Heart left ventricle (tissue), 16 donors: ENCODE measurements at regions not wholly inside any gene's neighbourhood (a gene's known extent, or its start where the extent isn't known, plus 50 kb on each side); places are given as distances from the start of the nearest gene placed in this dataset.

Experiments
- ATAC-seq, 4 donors: fragments of 200-7000 bp; cut with Tn5 transposase; one replicate each; pipeline ENCODE4 v1.9.1; 2020 to 2022; ENCODE audit warnings: moderate library complexity in 4 of 4, mild to moderate bottlenecking in 3 of 4, moderate number of reproducible peaks in 1 of 4
- DNase-seq, 5 donors: peaks; one replicate each; pipeline ENCODE4 v3.0.0-alpha.2; 2020
- H3K27ac ChIP-seq, 12 donors: fragments of 200-600 bp; sonication (generic) in 4 of 12; one replicate each; pipeline versions ENCODE4 v1.5.0 to v1.8.0; 2016 to 2022; ENCODE audit warnings: mild to moderate bottlenecking in 2 of 12
- H3K27me3 ChIP-seq, 9 donors: fragments of 200-600 bp; sonication (generic) in 2 of 9; one replicate each; pipeline versions ENCODE4 v1.5.1 to v1.8.0; 2016 to 2022; ENCODE audit warnings: mild to moderate bottlenecking in 3 of 9
- H3K36me3 ChIP-seq, 9 donors: fragments of 200-600 bp; sonication (generic) in 2 of 9; one replicate each; pipeline versions ENCODE4 v1.5.0 to v1.8.0; 2018 to 2022; ENCODE audit warnings: mild to moderate bottlenecking in 2 of 9
- H3K4me1 ChIP-seq, 12 donors: fragments of 200-600 bp; sonication (generic) in 4 of 12; one replicate each; pipeline versions ENCODE4 v1.5.0 to v1.8.0; 2016 to 2022; ENCODE audit warnings: mild to moderate bottlenecking in 3 of 12
- H3K4me3 ChIP-seq, 12 donors: fragments of 200-600 bp; sonication (generic) in 4 of 12; one replicate each; pipeline versions ENCODE4 v1.5.0 to v1.8.0; 2017 to 2022; ENCODE audit warnings: mild to moderate bottlenecking in 9 of 12, moderate library complexity in 4 of 12
- H3K9me3 ChIP-seq, 12 donors: fragments of 200-600 bp; sonication (generic) in 4 of 12; one replicate each; pipeline versions ENCODE4 v1.5.0 to v1.8.0; 2016 to 2022; ENCODE audit warnings: mild to moderate bottlenecking in 1 of 12
- POLR2A ChIP-seq, 2 donors: fragments of 450-650 bp; IDR thresholded peaks; one replicate each; pipeline ENCODE4 v1.6.1; 2017; ENCODE audit warnings: antibody characterized with exemption in 2 of 2, mild to moderate bottlenecking in 2 of 2, moderate library complexity in 2 of 2
- WGBS, 4 donors: extraction: QIAGEN DNeasy Blood & Tissue Kit in 2 of 4; methylation state at CpG; one replicate each; pipeline versions ENCODE4 v1.1.5 to v1.1.7; 2013 to 2018; 5-methylcytosine and 5-hydroxymethylcytosine counted together
- intact Hi-C, 10 donors: fragments of 100-400 bp; cut with DNase I; formaldehyde crosslinking; loops; one replicate each; pipeline versions ENCODE4 v1.11.1 to v1.14.2; 2022
- TF ChIP-seq, protein P1 (sequence below), 12 donors: fragments of 200-600 bp; sonication (generic) in 4 of 12; IDR thresholded peaks; one replicate each; pipeline versions ENCODE4 v1.5.0 to v1.8.0; 2018 to 2022; ENCODE audit warnings: antibody characterized with exemption in 12 of 12, mild to moderate bottlenecking in 5 of 12
- donor health status: ischemic (EF 13 %, LVEDD 7.1; RV severe dilation, severe dysfunction).
- donor health status: healthy with polysubstance abuse.
- donor health status: DM: no; HTN: yes; CAD: no.
- donor health status: DM: no; HTN: no; CAD: no.
- donor health status: ischemic (EF 25% LVEDD 6.9; RV normal size, moderate dysfunction).
- donor health status: ischemic (EF 25% LVEDD 5.7; RV mildly dilated, moderate dysfunction).
- donor health status: healthy.
- donor health status: DM: yes; HTN: yes; CAD: no.
- donor health status: ischemic (EF 35%, LVEDD 5.7; RV mildly dilated, moderate dysfunction).
- donor health status: nonischemic (EF 11% LVEDD 7.7; RV severe dilation, severe dysfunction).
- donor health status: DM: yes; HTN: yes; CAD: no.
- donor health status: PGD.
- donor health status: ischemic (EF 29% LVEDD 5.4; RV normal size, mild dysfunction).
- donor health status: nonischemic (EF 23%, LVEDD 6.1; RV moderate dilation, normal function).

DNA sequence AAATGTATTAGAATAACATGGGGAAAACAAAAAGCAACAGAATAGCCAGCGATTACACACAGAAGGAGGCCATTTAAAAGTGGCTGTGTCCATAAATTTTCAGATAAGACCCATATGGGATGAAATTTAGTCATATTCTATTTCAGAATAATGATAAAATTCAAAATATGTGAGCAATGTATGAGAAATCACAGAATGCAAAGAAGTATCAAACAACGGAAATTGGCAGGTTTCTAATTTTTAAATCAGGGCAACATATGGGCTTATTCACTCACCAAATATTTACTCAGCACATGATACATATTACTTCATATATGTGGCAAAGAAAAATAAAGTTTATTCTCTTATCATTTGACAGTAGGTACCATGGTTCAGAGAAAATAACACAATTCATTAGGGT, 208.5 kb downstream of the GRB14 start:
- Histone ChIP-seq H3K36me3 (no peaks in the 10 kb centered on the region), H3K27me3 (no peaks in the 10 kb centered on the region), H3K4me1 (no peaks in the 10 kb centered on the region), H3K27ac (no peak overlapping the region), H3K4me3 (no peak overlapping the region), H3K9me3 (no peaks in the 10 kb centered on the region)
- no peak for TF ChIP-seq POLR2A (IDR thresholded peaks at IDR 0.05)
- TF ChIP-seq, protein P1, sequence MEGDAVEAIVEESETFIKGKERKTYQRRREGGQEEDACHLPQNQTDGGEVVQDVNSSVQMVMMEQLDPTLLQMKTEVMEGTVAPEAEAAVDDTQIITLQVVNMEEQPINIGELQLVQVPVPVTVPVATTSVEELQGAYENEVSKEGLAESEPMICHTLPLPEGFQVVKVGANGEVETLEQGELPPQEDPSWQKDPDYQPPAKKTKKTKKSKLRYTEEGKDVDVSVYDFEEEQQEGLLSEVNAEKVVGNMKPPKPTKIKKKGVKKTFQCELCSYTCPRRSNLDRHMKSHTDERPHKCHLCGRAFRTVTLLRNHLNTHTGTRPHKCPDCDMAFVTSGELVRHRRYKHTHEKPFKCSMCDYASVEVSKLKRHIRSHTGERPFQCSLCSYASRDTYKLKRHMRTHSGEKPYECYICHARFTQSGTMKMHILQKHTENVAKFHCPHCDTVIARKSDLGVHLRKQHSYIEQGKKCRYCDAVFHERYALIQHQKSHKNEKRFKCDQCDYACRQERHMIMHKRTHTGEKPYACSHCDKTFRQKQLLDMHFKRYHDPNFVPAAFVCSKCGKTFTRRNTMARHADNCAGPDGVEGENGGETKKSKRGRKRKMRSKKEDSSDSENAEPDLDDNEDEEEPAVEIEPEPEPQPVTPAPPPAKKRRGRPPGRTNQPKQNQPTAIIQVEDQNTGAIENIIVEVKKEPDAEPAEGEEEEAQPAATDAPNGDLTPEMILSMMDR (IDR thresholded peaks at IDR 0.05), result no peak
- DNase-seq (no peak), ATAC-seq (no peak)
- WGBS, 4 donors, result 76 to 83% (median 79%) methylated on average over 2 of the region's 2 CpGs
- intact Hi-C loops, result no loop called here

DNA sequence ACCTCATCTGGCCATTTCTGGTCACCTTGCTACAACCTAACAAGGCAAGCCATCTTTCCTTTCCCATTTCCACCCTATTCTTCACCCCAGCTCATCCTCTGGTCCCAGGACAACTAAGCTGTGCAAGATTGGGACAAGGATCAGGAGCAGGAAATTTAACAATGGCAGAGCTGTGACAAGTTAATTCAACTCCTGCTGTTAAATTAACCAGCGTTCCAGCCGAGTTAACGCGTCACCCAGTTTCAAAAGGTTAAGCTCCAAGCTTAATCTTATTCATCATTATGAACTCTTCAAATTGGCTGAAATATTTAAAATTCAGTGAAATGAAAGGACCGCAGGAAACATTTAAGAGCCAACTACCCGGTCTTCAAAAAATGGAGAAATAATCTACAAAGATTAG, 231.9 kb downstream of the GRB14 start:
- Histone ChIP-seq H3K9me3 (no peaks in the 10 kb centered on the region), H3K4me3 (no peak overlapping the region), H3K4me1 (no peaks in the 10 kb centered on the region), H3K27me3 (no peaks in the 10 kb centered on the region), H3K36me3 (no peaks in the 10 kb centered on the region), H3K27ac (no peak overlapping the region)
- 75 to 94% (median 91%) methylated on average over 6 of the region's 6 CpGs for WGBS, 4 donors
- DNase-seq, result no peak
- TF ChIP-seq, protein P1 (IDR thresholded peaks at IDR 0.05), result no peak
- no peak for TF ChIP-seq POLR2A (IDR thresholded peaks at IDR 0.05)
- no peak for ATAC-seq
- intact Hi-C loops, result no loop called here

DNA sequence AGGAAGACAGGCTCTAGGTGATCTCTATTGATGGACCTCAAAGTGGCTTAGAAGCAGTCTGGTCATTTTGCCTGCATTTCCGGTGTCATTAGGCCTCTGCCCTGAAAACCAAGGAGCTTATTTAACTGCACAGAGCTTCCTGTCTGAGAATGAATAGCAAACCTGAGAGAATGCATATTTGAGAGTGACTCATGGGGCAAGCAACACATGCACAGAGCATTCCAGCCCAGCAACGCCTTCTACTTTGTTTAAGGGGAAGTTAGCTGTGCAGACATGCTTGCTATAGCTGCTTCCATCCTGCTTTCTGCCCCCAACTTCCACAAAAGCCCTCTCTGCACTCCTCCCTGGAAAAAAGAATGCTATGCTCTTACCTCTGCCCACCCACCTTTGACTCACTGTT, 232.8 kb downstream of the GRB14 start:
- Histone ChIP-seq H3K27ac (no peak overlapping the region), H3K36me3 (no peaks in the 10 kb centered on the region), H3K4me1 (no peaks in the 10 kb centered on the region), H3K4me3 (no peak overlapping the region), H3K27me3 (no peaks in the 10 kb centered on the region), H3K9me3 (no peaks in the 10 kb centered on the region)
- 46 to 61% (median 54%) methylated on average over 2 of the region's 2 CpGs for WGBS, 4 donors
- intact Hi-C loops, result no loop called here
- no peak for TF ChIP-seq POLR2A (IDR thresholded peaks at IDR 0.05)
- TF ChIP-seq, protein P1 (IDR thresholded peaks at IDR 0.05), result no peak
- ATAC-seq, result no peak
- no peak for DNase-seq

DNA sequence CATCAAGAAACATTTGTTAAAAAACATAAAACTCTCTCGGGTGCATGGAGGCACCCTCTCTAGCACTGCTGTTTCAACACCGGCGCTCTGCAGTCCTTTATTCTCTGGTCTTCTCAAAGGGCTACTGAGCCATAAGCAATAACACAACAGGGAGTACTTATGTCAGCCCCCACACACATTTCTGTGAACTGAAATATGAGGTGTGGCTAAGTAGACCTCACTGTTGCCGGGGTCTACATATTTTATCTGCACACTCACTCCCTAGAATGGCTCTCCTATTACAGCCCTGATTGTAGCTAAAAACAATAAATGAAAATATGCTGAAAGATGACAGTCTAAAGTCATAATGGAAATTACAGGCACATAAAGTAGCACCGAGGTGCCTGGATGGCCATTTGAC, 235.1 kb downstream of the GRB14 start:
- intact Hi-C loops, result no loop called here
- 81 to 88% (median 85%) methylated on average over 5 of the region's 5 CpGs for WGBS, 4 donors
- Histone ChIP-seq H3K4me1 (no peaks in the 10 kb centered on the region), H3K36me3 (no peaks in the 10 kb centered on the region), H3K9me3 (no peaks in the 10 kb centered on the region), H3K27ac (no peak overlapping the region), H3K27me3 (no peaks in the 10 kb centered on the region), H3K4me3 (no peak overlapping the region)
- ATAC-seq (no peak), DNase-seq (no peak)
- TF ChIP-seq POLR2A (IDR thresholded peaks at IDR 0.05), result no peak
- TF ChIP-seq, protein P1 (IDR thresholded peaks at IDR 0.05), result no peak
